NB4 (cell line): ENCODE measurements at regions not wholly inside any gene's neighbourhood (a gene's known extent, or its start where the extent isn't known, plus 50 kb on each side); places are given as distances from the start of the nearest gene placed in this dataset.

Source experiments
- POLR2A ChIP-seq: IDR thresholded peaks from 2 replicates; pipeline ENCODE4 v1.6.1; 2011; ENCODE audit warnings: mild to moderate bottlenecking; ENCODE audit not compliant: insufficient read length; ENCODE audit errors: extremely low read depth
- TF ChIP-seq, protein P1 (sequence below): IDR thresholded peaks from one replicate; pipeline ENCODE4 v1.5.1; 2012; ENCODE audit warnings: low read depth, low read length
- TF ChIP-seq, protein P2 (sequence below): IDR thresholded peaks from 2 replicates; pipeline ENCODE4 v1.6.1; 2011; ENCODE audit warnings: low read depth, low read length

DNA sequence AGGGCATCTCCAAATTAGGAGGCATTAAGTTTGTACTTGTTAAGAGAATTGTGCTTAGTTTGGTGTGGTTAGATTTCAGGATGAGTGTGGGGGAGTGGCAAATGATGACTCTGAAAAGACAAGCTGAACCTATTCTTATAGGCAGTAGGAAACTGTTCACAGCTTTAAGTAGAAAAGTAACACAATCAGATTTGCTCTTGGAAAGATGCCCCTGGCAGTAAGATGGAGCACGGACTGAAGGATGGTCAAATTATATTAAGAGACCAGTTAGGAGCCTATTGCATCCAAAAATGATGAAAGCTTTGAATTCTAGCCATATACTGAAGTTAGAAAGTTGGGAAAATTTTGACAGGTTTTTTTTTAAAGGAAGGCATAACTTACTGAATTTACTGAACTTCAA lies 254.2 kb upstream of the MEF2C start:
- TF ChIP-seq, protein P1, sequence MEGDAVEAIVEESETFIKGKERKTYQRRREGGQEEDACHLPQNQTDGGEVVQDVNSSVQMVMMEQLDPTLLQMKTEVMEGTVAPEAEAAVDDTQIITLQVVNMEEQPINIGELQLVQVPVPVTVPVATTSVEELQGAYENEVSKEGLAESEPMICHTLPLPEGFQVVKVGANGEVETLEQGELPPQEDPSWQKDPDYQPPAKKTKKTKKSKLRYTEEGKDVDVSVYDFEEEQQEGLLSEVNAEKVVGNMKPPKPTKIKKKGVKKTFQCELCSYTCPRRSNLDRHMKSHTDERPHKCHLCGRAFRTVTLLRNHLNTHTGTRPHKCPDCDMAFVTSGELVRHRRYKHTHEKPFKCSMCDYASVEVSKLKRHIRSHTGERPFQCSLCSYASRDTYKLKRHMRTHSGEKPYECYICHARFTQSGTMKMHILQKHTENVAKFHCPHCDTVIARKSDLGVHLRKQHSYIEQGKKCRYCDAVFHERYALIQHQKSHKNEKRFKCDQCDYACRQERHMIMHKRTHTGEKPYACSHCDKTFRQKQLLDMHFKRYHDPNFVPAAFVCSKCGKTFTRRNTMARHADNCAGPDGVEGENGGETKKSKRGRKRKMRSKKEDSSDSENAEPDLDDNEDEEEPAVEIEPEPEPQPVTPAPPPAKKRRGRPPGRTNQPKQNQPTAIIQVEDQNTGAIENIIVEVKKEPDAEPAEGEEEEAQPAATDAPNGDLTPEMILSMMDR: no peak
- TF ChIP-seq POLR2A: no peak
- TF ChIP-seq, protein P2, sequence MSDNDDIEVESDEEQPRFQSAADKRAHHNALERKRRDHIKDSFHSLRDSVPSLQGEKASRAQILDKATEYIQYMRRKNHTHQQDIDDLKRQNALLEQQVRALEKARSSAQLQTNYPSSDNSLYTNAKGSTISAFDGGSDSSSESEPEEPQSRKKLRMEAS: no peak
